ENCODE measurements at regions not wholly inside any gene's neighbourhood (a gene's known extent, or its start where the extent isn't known, plus 50 kb on each side); places are given as distances from the start of the nearest gene placed in this dataset.
"Not testable (repeated sequence)": the region's sequence is repeated elsewhere in the genome, so short reads cannot be mapped to it uniquely, and the experiment has no call there.

DNA sequence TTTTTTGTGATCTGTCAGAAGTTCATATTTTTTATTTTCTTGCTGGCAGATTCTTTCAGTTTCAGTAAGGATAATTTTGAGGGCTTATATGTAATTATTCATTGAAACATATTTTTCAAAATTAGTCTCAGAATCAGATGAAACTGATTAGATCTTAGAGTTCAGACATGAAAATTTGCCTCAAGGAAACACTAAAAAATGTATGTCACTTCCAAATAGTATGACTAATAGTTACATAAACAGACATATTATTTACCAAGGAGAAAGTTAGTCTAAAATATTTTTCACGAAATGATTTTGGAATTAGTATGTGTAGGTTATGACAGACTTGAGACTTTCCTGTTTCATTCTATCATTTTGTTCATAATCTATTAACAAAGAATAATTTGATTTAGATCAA lies 628.6 kb downstream of the CCDC85A start:
- DNase-seq: no peak

DNA sequence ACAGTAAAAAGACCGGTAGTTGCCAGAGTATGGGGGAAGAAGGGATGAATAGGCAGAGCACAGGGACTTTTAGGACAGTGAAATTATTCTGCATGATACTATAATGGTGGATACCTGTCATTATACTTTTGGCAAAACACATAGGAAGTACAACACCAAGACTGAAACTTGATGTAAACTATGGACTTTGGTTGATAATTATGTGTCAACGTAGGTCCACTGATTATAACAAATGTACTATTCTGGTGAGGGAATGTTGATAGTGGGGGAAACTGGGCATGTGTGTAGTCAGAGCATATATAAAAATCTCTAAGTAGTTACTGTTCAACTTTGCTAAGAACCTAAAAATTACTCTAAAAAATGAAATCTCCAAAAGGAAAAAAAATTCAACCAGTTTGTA lies 629.7 kb downstream of the CCDC85A start:
- no peak for DNase-seq

DNA sequence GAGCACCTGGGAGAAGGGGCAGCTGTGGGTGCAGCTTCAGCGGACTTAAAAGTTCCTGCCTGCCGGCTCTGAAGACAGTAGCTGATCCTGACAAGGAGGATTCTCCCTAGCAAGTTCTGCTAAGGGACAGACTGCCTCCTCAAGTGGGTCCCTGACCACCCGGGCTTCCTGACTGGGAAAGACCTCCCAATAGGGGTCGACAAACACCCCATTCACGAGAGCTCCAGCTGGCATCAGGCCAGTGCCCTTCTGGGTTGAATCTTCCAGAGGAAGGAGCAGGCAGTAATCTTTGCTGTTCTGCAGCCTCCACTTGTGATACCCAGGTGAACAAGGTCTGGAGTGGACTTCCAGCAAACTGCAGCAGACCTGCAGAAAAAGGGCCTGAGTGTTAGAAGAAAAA lies 632.9 kb downstream of the CCDC85A start:
- DNase-seq: no peak

DNA sequence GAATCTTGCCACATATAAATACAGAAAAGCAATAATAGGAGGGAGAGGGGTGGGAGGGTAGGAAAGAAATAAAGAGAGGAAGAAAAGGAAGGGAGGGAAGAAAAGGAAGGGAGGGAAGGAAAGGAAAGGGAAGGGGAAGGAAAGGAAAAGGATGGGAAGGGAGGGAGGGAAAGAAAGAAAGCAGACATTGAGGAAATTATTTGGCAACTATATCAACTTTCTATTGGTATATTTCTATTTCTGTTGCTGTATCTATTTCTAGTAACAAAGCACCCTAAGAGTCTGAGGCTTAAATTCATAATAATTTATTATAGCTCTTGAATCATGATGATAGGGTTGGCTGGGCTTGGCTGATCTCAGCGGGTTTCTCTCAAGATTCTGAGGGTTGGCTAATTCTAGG lies 648.0 kb downstream of the CCDC85A start:
- DNase-seq: no peak

DNA sequence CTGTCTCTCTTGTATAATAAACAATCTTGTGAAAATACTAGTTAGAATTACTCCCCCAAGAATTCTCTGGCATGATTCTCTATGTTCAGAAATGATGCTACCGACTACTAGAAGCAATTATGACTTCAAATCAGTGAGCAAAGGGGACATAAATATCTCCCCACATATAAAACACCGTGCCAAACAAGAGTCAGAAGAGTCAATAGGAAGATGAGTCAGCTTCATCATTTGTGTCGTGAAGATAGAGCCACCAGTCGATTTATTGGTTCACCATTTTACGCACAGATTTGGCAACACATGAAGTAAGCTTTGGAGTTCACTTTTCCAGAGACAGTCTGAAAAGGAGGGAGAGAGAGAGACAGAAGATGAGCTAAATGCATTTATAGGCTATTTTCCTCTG lies 650.9 kb downstream of the CCDC85A start:
- no peak for DNase-seq

DNA sequence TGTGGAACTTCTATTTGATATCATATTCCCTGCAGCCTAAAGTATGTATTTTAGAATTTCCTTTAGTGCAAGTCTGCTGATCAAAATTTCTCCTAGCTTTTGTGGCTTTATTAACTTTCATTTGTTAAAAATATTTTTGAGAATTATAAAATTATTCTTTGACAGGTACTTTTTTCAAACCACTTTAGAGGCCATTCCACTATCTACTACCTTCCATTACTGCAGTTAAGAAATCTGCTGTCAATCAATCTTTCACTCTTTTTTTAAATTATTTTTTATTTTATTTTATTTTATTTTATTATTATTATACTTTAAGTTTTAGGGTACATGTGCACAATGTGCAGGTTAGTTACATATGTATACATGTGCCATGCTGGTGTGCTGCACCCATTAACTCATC lies 656.2 kb downstream of the CCDC85A start:
- not testable (repeated sequence) for DNase-seq

DNA sequence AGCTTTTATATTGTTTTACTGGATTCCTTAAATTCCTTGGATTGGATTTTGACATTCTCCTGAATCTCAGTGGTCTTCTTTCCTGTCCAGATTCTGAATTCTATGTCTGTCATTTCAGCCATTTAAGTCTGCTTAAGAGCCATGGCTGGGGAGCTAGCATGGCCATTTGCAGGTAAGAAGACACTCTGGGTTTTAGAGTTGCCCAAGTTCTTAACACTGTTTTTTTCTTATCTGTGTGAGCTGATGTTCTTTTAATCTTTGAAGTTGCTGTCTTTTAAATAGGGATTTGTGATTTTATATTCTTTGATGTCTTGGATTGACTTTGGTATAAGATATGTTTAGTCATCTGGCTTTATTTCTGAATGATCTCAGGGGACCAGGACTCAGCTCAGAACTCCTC lies 677.2 kb downstream of the CCDC85A start:
- no peak for DNase-seq

DNA sequence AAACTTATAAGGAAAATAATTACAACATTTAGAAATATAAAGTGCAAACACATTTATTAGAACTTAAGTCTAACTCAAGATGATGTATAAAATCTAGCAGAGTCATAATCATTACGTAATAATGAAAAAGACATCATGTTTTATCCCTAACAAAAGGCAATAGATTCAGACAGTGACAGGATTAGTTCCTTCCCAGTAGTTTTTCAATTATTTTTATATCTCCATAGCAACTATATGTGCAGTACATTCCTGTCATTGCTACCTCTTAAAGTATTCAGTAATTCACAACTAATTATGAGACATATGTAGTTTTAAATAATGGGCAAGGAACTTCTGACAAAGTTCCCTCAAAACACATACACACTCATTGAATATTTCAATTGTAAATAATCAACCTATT lies 687.9 kb downstream of the CCDC85A start:
- no peak for DNase-seq

DNA sequence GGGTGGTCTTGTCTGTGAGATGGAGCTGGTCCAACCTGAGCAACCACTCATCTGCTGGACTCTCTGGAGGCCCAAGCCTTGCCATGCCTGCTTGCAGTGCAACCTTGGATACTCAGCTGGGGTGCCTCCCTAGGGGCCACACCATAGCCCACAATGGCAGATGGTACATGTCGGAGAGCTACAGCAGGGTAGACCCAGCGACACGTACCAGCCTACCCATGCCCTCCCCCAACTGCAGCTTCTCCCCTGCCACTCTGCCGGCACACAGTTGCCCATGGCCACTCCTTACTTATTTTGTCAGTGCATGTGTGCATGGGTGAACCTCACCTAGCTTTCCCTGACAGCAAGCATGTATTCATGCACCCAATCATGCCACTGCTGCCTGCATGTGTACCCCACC lies 690.9 kb downstream of the CCDC85A start:
- DNase-seq: no peak

DNA sequence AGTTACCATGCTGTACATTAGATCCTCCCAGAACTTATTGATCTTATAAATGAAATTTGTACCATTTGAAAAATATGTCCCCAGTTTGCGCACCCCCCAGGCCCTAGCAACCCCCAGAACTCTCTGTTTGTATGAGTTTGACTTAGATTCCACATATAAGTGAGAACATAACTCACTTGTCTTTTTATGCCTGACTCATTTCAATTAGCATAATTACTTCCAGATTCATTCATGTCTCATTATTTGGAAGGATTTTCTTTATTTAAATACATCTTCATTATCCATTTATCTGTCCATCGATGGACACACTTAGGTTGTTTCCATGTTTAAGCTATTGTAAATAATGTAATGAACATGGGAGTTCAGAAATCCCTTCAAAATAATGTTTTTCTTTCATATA lies 705.9 kb downstream of the CCDC85A start:
- DNase-seq: no peak

DNA sequence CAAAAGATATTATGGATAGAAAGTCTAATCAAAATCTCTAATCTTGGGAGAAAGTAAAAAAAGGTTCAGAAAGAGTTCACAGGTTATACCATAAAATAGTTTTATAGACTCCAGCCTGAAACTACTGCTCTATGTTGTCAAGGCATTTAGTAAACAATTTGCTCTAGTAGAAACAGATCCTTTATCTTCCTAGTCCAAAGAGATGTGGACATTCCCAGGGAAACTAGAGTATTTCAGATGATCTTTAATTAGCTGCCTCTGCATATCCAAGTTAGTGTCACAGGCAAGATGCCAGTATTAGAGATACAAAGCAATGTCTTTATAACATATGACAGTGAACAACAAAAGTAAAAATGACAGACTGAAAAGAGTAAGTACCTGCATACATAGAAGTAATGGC lies 708.6 kb downstream of the CCDC85A start:
- DNase-seq: no peak

DNA sequence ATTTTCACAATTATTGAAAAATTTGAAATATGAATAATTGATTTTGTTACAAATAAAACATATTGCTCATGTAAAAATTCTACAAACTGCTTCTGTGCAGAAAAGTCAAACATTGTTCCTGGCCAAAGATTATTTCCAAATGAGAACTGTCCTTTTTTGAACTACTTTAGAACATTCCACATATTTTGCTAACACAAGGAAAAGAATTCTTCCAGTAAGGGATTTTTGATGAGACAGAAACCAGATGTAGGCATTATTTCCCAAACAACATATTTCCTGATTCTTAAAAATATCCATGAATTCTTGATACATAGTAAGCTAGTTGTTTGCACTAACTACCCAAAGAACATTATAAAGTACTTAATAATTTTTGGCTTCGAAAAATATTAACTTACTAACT lies 715.2 kb downstream of the CCDC85A start:
- DNase-seq: no peak

DNA sequence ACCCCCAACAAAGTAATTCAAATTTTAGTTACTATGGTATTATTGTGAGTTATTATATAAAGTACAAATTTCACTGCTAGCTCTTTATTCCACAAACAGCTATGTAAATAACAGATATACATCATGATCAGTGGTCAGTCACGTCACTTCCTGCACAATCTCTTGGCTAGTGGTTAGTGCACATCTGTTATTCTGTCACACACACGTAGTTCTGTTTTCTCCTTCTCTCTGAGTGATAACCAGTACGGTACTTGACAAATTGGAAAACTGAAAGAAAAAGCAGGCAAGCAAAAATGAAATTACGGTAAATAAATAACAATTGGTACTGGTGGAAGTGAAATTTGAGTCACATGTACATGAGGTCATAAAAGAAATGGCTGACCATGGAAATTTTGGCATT lies 728.7 kb downstream of the CCDC85A start:
- no peak for DNase-seq

DNA sequence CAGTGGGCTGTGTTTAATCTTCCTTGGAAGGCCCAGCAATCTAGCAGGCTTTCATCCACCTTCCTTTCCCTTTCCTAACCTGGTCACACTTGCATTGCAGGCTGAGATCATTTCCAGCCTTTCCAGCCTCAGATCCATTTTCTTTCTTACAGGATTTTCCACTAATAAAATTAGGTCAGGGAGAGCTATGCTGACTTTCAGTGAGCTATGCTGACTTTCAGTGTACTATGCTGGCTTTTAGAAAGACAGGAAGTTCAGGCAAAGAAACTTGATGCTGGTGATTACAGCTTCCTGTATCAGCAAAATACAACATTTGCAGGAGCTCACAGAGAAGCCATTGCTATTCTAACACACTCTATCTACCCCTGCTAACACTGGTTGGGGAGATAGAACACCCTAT lies 735.0 kb downstream of the CCDC85A start:
- no peak for DNase-seq

DNA sequence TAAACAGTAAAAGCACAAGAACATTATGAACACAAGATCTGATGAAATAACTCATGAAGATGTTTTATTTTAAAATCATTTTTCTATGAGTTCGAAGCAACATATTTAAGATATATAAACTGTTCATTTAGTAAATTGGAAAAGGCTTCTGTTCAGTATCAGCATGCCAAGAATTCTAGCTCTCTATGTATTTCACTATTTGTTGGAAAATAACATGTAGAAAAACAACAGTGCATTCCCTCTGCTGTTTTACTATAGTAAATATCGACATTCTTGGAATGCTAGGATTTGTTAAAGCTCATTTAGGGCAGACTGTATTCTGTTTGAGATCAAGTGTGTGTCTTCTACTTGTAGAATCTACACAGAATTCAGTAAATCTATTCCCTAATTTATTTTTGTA lies 750.2 kb downstream of the CCDC85A start:
- no peak for DNase-seq

DNA sequence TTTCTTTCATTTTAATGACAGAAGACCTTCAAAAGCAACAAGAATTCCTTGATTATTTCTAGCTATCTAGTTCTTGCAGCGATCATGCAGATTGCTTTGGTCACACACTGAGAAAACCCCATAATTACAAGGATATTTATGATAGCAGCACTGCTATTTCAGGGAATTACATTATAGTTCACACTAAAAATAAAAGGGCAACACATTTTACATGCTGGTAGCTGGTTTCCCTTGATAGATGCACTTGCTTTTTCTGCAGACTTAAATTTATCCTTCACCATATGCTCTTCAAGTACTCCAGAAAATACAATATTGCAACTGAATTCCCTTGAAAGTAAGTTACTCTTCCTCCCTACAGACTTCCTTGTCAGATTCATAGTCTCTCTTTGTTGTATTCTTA lies 751.1 kb downstream of the CCDC85A start:
- no peak for DNase-seq

DNA sequence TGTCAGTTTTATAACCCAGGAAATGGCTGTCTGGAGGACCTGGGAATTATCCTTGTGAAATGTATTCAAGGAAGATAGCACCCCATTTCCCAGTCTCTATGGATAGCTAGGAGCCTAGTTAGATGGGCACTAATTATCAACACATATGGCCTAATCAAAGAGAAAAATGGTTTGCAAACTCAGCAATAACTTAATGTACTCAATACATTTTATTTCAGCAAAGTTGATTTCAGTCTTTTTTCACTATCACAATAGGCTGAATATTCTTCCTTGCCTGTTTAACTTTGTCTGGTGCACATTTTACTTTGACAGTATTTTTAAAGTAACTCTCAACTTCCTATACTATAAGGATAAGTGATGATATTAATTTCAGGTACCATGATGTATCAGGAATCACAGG lies 756.3 kb downstream of the CCDC85A start:
- no peak for DNase-seq

DNA sequence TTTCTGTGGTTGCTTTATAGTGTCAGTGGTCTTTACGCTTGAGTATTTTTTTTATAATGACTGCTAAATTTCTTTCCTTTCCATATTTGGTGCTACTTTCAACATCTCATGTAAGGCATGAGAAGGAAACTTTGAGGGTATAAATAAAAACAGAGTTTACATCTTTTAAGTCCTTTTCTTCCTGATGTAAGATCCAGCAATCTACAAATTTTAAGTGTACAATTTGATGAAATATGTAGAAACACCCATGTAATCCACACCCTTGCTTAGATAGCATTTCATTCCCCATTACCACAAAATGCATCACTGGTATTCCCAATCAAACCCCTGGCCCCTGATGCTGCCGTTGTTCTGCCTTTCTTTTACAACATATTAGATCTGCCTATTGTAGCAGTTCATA lies 769.1 kb downstream of the CCDC85A start:
- DNase-seq: no peak

DNA sequence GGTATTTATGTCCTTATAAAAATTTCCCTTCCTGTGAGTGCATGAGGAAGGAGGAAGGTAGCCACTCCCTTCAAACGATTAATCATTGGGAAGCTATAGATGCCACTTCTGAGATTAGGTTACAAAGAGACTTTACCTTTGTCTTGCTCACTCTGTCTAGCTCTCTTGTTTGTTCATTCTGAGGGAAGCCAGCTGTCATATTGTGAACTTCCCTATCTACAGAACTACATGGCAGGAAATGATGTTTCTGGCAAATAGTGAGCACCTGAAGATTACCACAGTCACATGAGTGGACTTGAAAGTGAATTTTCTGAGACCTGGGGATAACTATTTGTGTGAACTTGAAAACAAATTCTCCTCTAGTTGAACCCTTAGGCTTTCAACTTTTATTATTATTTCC lies 776.8 kb downstream of the CCDC85A start:
- DNase-seq: no peak

DNA sequence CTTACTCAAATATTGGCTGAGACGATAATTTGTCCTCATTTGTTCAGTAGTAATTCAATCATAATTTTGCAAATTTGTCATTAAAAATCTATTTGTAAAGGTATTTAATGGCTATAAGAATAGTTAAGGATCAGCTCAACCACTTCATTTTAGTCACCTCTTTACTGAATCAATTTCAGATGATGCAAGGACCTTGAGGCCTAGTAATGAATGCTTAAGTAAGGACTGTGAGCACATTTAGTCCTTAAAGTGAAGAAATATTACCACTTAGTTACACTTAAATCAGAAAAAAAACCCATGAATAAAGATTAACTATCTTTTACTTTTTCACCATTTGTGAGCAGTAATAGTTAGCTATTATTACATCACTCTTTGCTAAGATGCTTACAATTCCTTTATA lies 778.9 kb downstream of the CCDC85A start:
- no peak for DNase-seq

DNA sequence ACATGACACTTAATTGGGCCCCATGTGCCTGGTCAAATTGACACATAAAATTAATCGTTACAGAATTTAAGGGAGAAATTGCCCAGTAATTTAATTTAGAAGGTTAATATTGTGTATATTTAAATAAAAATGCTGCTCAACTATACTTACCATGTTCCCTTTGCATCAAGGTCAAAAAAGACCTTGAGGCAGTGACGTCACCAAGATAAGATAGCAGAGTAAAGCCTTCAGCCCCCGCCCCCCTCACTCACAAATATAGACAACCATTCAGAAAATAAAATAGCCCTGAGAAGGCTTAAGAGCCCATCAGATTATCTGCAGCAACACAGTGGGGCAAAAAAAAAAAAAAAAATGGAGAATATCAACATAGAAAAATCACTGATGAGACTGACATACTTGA lies 785.7 kb downstream of the CCDC85A start:
- no peak for DNase-seq

DNA sequence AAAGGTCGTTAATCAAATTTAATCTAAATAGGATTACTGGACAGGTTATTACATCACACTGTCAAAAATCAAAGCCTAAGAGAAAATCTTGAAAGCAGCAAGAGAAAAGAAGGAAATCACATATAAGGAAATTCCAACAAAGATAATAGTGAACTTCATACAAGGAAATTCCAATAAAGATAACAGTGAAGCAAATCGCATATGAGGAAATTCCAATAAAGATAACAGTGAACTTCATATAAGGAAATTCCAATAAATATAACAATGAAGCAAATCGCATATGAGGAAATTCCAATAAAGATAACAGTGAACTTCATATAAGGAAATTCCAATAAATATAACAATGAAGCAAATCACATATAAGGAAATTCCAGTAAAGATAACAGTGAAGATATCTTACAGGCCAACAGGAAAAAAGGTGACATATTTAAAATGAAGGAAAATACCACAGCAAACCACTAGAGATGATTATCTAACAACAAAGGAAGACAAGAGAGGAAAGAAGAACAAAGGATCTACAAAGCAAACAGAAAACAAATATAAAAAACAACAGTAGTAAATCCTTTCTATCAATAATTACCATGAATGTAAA lies 787.7 kb downstream of the CCDC85A start:
- DNase-seq: no peak

DNA sequence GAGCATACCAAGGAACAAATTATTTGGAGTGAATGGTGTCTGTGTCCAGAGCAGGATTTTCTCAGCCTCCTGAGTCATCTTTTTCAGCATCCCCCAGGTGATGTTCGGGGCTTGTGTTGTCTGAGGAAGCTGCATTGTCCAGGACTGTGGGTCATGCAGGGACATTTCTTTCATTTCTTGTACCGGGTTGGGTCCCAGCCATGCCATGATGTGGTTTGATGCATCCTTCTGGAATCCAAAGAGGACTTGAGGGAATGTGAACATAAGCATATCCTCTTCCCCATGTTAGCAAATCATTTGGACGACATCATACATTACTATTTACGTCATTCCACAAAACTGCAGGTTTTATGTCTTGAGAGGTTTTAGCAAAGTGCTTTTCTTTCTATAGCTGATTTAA lies 797.8 kb downstream of the CCDC85A start:
- no peak for DNase-seq

DNA sequence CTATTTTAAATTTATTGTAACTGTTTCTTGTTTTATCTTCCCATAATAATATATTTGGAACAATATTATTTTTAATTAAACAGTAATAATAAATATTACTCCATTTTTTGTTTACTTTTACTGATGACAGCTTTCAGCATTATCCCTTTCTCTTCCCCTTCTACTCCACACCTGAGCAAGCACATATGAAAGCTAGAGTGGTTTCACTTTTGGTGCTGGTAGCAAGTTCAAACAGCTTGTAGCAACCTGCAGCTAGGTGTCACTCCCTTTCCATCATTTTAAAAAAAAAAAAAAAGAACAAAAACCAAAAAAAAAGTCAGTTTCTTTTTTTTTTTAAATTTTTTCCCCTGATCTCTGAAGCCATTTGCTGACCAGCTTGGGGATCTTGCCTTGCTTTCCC lies 801.8 kb downstream of the CCDC85A start:
- no peak for DNase-seq

DNA sequence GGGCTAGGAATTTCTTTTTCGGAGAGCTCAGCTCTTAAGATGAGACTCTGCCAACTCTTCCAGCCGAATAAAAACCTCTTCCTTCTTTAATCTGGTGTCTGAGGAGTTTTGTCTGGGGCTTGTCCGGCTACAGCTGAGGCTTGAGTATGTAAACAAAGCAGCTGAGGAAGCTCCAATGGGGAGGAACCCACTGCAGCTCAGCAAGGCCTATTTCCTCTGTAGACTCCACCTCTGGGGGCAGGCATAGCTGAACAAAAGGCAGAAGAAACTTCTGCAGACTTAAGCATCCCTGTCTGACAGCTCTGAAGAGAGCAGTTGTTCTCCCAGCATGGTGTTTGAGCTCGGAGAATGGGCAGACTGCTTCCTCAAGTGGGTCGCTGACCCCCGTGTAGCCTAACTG lies 838.7 kb downstream of the CCDC85A start:
- no peak for DNase-seq
